Motor neuron (in vitro differentiated cells): ENCODE measurements at regions not wholly inside any gene's neighbourhood (a gene's known extent, or its start where the extent isn't known, plus 50 kb on each side); places are given as distances from the start of the nearest gene placed in this dataset.
A peak's percentile ranks its signal among the peaks of the same experiment; 100 is the strongest.
"Not testable (repeated sequence)": the region's sequence is repeated elsewhere in the genome, so short reads cannot be mapped to it uniquely, and the experiment has no call there.

Experiments used
- ATAC-seq, 8 experiments: fragments of 200-7000 bp; cut with Tn5 transposase; replicated peaks in 6 of 8; 2 replicates each; pipeline ENCODE4 v1.8.0; 2021; ENCODE audit warnings: mild to moderate bottlenecking in 8 of 8, moderate library complexity in 8 of 8
- H3K27ac ChIP-seq, 2 donors: fragments of 250-450 bp; sonication (Bioruptor Pico); 2 replicates each; pipeline ENCODE4 v1.9.0; 2021; ENCODE audit warnings: antibody characterized with exemption in 2 of 2, mild to moderate bottlenecking in 2 of 2, moderate library complexity in 1 of 2
- H3K4me1 ChIP-seq, 2 donors: fragments of 250-450 bp; sonication (Bioruptor Pico); replicated peaks in 1 of 2; 2 replicates each; pipeline ENCODE4 v1.6.1; 2021; ENCODE audit warnings: antibody characterized with exemption in 2 of 2, mild to moderate bottlenecking in 2 of 2, moderate library complexity in 1 of 2
- H3K4me3 ChIP-seq, 5 donors: fragments of 250-450 bp; sonication (Bioruptor Pico); 2 replicates each; pipeline ENCODE4 v1.9.0; 2021; ENCODE audit warnings: antibody characterized with exemption in 5 of 5, mild to moderate bottlenecking in 5 of 5, moderate library complexity in 4 of 5
- WGBS, 10 experiments: fragments of 450-650 bp; shearing (Covaris generic); methylation state at CpG; one replicate each; pipeline ENCODE4 v1.0.0; 2022; 5-methylcytosine and 5-hydroxymethylcytosine counted together
- in situ Hi-C, 9 experiments: fragments of 400-800 bp; cut with MboI; loops; one replicate each; pipeline ENCODE4 v1.15.0; 2021; ENCODE audit warnings: low sequenced_read_pairs in 9 of 9, low pct_unique_long_range_greater_than_20kb in 2 of 9; ENCODE audit not compliant: unreplicated experiment in 9 of 9

GRCh38 chr21:5055027-5055754, 5466.2 kb upstream of the TPTE start:
- ATAC-seq, result peak; percentile 88 to 100 (median 94)
- H3K4me3 ChIP-seq, H3K4me1 ChIP-seq, in situ Hi-C loops, H3K27ac ChIP-seq: not testable (repeated sequence)
- WGBS, 10 experiments, result no CpG with 5 or more reads among the region's 13 CpGs

- no CpG with 5 or more reads among the region's 33 CpGs for WGBS, 10 experiments
- ATAC-seq, H3K4me3 ChIP-seq, H3K27ac ChIP-seq, H3K4me1 ChIP-seq, in situ Hi-C loops: not testable (repeated sequence)
Measured at GRCh38 chr21:5055996-5056962, 5465.1 kb upstream of the TPTE start.

GRCh38 chr21:5057077-5057476, 5464.3 kb upstream of the TPTE start:
- H3K4me1 ChIP-seq, H3K27ac ChIP-seq, in situ Hi-C loops, H3K4me3 ChIP-seq: not testable (repeated sequence)
- peak in 1 of 8 experiments; percentile 35 for ATAC-seq
- WGBS, 10 experiments, result no CpG with 5 or more reads among the region's 24 CpGs

GRCh38 chr21:5060364-5061083, 5460.9 kb upstream of the TPTE start:
- WGBS, 10 experiments, result no CpG with 5 or more reads among the region's 30 CpGs
- peak in 2 of 8 experiments; percentile 45 to 72 for ATAC-seq
- in situ Hi-C loops, H3K4me3 ChIP-seq, H3K27ac ChIP-seq, H3K4me1 ChIP-seq: not testable (repeated sequence)

GRCh38 chr21:5064581-5065142, 5456.7 kb upstream of the TPTE start:
- H3K4me1 ChIP-seq, H3K27ac ChIP-seq, ATAC-seq, H3K4me3 ChIP-seq, in situ Hi-C loops: not testable (repeated sequence)
- WGBS, 10 experiments, result no CpG with 5 or more reads among the region's 25 CpGs

GRCh38 chr21:5065240-5066211, 5455.9 kb upstream of the TPTE start:
- H3K27ac ChIP-seq, in situ Hi-C loops, H3K4me3 ChIP-seq, ATAC-seq, H3K4me1 ChIP-seq: not testable (repeated sequence)
- no CpG with 5 or more reads among the region's 26 CpGs for WGBS, 10 experiments

- H3K4me1 ChIP-seq, in situ Hi-C loops, H3K4me3 ChIP-seq, H3K27ac ChIP-seq: not testable (repeated sequence)
- no CpG with 5 or more reads among the region's 12 CpGs for whole genome bisulfite sequencing, 10 experiments
- peak in 4 of 8 experiments; percentile 43 to 63 (median 53) for ATAC-seq
Measured at GRCh38 chr21:5066682-5067251, 5454.6 kb upstream of the TPTE start.

- H3K4me3 ChIP-seq, H3K27ac ChIP-seq, in situ Hi-C loops, H3K4me1 ChIP-seq: not testable (repeated sequence)
- WGBS, 10 experiments, result no CpG with 5 or more reads among the region's 15 CpGs
- ATAC-seq, result peak in 3 of 8 experiments; percentile 9 to 21 (median 12)
Measured at GRCh38 chr21:5067326-5068048, 5453.9 kb upstream of the TPTE start.

- H3K27ac ChIP-seq, in situ Hi-C loops, H3K4me3 ChIP-seq, H3K4me1 ChIP-seq: not testable (repeated sequence)
- no CpG with 5 or more reads among the region's 5 CpGs for WGBS, 10 experiments
- ATAC-seq, result peak in 3 of 8 experiments; percentile 85 to 92 (median 89)
Measured at GRCh38 chr21:5068649-5069048, 5452.7 kb upstream of the TPTE start.

- ATAC-seq, in situ Hi-C loops: not testable (repeated sequence)
Measured at GRCh38 chr21:5071180-5071579, 5450.2 kb upstream of the TPTE start.

GRCh38 chr21:5076854-5077253, 5444.5 kb upstream of the TPTE start:
- H3K4me3 ChIP-seq, in situ Hi-C loops, H3K4me1 ChIP-seq, H3K27ac ChIP-seq: not testable (repeated sequence)
- ATAC-seq, result peak in 3 of 8 experiments; percentile 63 to 83 (median 83)
- no CpG with 5 or more reads among the region's 7 CpGs for WGBS, 10 experiments

More at GRCh38 chr21:5071180-5071579, 5450.2 kb upstream of the TPTE start:
- WGBS, 10 experiments, result no CpG with 5 or more reads among the region's 2 CpGs
- H3K4me1 ChIP-seq, H3K27ac ChIP-seq, H3K4me3 ChIP-seq: not testable (repeated sequence)
